GM11168 (cell line): ENCODE measurements at regions not wholly inside any gene's neighbourhood (a gene's known extent, or its start where the extent isn't known, plus 50 kb on each side); places are given as distances from the start of the nearest gene placed in this dataset.

Experiments
- in situ Hi-C: fragments of 300-500 bp; cut with MboI; formaldehyde crosslinking; loops from one replicate; pipeline ENCODE4 v1.12.0; 2022; ENCODE audit warnings: low sequenced_read_pairs; ENCODE audit not compliant: unreplicated experiment

- in situ Hi-C loops, result no loop called here
These were observed 96.9 kb downstream of the SYNE3 start for GRCh38 chr14:95419569-95419968.

- in situ Hi-C loops, result no loop called here
These were observed 97.6 kb downstream of the SYNE3 start for GRCh38 chr14:95418858-95419257.

GRCh38 chr14:95417492-95417891, 97.8 kb upstream of the CLMN start:
- in situ Hi-C loops, result no loop called here

GRCh38 chr14:95415993-95416392, 96.3 kb upstream of the CLMN start:
- in situ Hi-C loops, result no loop called here

GRCh38 chr14:95413289-95414215, 93.8 kb upstream of the CLMN start:
- in situ Hi-C loops, result no loop called here

- in situ Hi-C loops, result no loop called here
These were observed 91.1 kb upstream of the CLMN start for GRCh38 chr14:95410838-95411237.

GRCh38 chr14:95409477-95410272, 90.0 kb upstream of the CLMN start:
- in situ Hi-C loops, result no loop called here

- in situ Hi-C loops, result no loop called here
These were observed 89.2 kb upstream of the CLMN start for GRCh38 chr14:95408731-95409476.

- in situ Hi-C loops, result no loop called here
These were observed 87.6 kb upstream of the CLMN start for GRCh38 chr14:95407354-95407753.

- in situ Hi-C loops, result no loop called here
These were observed 87.1 kb upstream of the CLMN start for GRCh38 chr14:95406756-95407277.

- in situ Hi-C loops, result no loop called here
These were observed 84.9 kb upstream of the CLMN start for GRCh38 chr14:95404583-95404982.

GRCh38 chr14:95402578-95402977, 82.9 kb upstream of the CLMN start:
- in situ Hi-C loops, result no loop called here

GRCh38 chr14:95402176-95402575, 82.5 kb upstream of the CLMN start:
- in situ Hi-C loops, result no loop called here

- in situ Hi-C loops, result no loop called here
These were observed 79.2 kb upstream of the CLMN start for GRCh38 chr14:95398630-95399547.

GRCh38 chr14:95397325-95397724, 77.6 kb upstream of the CLMN start:
- in situ Hi-C loops, result no loop called here

GRCh38 chr14:95396221-95396620, 76.5 kb upstream of the CLMN start:
- in situ Hi-C loops, result no loop called here

- in situ Hi-C loops, result no loop called here
These were observed 75.5 kb upstream of the CLMN start for GRCh38 chr14:95395098-95395737.

- in situ Hi-C loops, result no loop called here
These were observed 74.8 kb upstream of the CLMN start for GRCh38 chr14:95394297-95395097.
